DMS53 treated with DMSO at 0.1 percent for 48 hours (cell line): ENCODE measurements at regions not wholly inside any gene's neighbourhood (a gene's known extent, or its start where the extent isn't known, plus 50 kb on each side); places are given as distances from the start of the nearest gene placed in this dataset.
"Not testable (repeated sequence)": the region's sequence is repeated elsewhere in the genome, so short reads cannot be mapped to it uniquely, and the experiment has no call there.

Source experiments
- DNase-seq: peaks from one replicate; lab custom pipeline; 2025; ENCODE audit not compliant: unreplicated experiment; lab: John Stamatoyannopoulos, UW

DNA sequence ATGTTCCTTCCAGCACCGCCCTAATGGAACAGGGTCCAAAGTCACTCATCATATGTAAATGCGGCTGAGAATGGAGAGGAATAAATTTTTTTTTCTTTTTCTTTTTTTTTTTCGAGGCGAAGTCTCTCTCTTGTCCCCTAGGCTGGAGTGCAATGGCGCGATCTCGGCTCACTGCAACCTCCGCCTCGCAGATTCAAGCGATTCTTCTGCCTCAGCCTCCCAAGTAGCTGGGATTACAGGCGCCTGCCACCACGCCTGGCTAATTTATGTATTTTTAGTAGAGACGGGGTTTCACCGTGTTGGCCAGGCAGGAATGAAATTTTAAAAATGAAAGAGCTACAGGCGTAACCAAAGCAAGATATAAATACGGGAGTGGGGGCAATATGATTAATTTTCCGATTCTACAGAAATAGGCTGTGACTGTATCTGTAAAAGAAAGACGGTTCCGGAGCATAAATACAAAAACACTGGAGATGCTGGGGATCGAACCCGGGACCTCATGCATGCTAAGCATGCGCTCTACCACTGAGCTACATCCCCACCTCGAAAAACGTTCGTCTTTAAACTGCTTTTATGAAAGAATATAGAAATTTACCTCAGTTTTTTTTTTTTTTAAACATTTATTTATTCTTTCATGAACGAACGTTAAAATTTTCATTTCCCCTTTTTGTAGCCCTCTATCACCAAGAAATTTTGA, 132.2 kb downstream of the GPX5 start:
- no peak for DNase-seq

DNA sequence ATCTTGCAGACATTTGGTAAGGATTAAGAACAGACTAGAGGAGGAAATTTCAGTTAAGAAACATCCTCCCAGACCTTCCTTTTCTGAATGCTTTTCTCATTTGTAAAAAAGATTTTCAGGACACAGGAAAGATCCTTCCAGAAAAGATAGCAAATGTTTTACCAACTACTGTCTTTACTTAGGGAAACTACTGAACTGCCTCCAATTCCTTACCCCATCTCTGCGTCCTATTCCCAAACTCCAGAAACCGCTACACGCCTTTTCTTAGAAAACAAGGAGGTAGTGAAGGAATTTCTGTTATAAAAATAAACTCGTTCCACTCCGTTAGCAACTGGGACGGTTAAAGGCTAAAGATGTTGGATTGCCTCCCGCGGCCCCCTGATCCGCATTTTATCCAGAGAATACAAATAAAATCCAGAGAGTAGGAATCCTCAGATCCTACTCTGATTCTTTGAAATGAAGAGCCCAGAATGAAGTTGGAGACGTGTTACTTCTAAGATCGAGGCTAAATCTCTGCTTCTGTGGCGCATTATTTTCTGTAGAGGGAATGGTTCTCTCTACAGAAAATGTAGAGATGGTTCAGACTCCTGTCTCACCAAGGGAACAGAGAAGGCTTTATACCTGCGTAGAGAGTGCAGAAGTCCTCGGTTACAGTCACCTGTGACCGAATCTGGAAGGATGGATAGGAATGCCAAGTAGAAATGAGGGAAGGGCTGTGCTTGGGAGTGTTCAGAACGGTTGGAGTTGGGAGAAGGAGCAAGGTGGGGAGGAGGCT, 133.0 kb downstream of the GPX5 start:
- no peak for DNase-seq

DNA sequence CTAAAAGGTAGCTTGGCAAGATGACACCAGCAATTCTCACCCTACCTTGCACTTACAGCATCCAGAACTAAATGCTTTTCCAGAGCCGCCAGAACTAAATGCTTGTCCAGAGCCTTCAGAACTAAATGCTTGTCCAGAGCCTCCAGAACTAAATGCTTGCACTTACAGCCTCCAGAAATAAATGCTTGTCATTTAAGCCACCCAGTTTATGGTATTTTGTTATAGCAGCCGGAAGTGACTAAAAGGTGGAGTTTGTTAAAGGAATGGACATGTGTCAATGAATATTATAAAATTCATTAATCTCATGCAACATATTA, 133.5 kb downstream of the GPX5 start:
- DNase-seq: no peak

DNA sequence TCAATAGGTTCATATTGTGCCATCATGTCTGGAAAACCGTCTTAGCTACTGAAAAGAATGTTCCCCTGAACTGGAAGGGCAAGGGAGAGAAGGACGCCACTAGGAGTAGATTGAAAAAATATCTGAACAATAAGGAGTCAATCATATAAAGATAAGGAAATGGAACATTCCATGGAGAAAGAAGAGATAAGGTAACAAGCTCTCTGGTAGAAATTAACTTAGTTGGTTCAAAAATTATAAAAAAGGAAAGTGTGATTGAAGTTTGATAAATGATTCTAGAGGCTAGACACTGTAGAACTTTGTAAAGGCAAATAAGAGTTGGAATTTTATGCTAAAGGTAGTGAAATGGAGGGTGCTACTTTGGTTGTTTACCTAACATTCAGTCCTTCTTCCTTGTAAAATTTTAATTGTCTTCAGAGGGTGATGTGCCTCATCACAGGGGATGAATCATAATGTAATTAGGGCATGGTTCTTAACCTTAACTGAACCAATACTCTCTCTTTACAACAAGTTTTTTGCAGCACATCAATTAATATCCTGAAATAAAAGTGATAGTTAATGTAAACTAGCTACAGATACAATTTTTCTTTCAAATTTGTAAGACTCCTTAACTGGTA, 135.5 kb downstream of the GPX5 start:
- DNase-seq: no peak

DNA sequence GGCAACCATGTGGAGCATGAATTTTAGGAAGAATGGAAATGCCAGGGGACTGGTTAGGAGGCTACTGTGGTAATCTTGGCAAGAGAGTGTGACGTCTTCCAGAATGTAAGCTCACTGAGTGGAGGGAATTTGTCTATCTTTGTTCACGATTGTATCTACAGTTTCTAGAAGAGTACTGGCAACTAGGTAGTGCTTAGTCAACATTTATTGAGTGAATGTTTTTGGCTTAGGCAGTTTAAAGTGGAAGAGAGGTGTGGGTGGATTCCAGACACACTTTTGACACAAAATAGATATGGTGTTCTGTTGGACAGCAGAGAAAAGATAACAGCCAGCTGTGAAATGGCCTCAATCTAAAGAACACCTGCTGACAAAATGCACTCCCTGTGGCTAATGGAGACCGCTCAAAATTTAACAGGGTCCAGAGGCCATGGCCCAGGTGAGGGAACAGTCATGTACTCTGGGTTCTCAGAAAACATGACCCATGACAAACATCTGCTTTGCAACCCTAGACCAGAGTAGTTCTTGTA, 139.3 kb downstream of the GPX5 start:
- DNase-seq: no peak

DNA sequence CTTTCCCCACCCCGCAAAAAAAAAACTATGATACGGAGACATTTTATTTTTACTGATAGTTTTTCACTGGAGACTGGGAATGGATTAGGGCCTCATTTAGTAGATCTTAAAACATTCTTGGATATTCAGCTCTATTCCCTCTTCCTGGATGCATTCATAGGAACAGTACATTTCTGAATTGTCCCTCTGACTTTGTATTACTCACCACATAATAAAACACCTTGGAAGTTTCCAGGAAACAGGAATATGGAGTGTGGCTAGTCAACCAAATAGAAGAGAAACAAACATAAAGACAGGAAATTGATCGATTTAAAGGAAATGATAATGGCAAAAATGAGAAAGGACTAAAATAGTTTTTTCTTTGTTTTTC, 147.7 kb downstream of the GPX5 start:
- DNase-seq: no peak

DNA sequence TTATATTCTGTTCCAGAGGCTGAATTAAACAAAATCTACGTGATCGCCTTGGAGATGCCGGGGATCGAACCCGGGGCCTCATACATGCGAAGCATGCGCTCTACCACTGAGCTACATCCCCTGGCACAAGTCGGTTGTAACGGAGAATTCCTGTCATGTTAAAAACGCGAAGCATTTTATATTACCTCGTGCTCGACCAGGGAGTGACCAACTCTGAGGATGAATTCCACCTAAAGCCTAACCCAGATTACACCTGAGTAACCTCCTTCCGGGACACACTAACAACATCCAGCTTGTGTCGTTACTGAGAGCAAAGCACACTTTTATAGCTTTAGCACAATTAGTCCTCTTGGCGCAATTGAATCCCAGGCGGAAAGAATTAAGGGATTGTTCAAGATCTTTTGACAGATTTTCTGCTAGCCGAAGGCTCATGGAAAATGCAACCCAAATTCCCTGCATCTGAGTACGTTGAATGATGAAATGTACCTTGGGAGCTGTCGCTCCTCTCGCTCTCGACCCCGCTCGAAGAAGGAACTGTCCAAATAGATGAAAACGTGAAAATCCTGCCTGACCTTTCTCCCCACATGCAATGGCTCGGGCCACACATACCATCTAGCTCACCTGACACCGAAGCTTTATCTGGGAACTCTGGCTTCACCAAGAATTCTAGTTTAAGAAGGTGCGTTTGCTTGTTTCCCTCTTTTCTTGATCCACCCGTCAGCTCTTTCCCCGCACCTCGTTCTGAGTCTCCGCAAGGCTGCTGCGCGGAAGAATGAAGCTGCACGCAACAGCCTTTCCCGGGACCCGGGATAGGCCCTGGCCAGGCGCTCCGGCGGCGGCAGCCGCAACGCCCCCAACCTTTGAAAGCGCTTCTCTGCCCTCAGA, 148.3 kb downstream of the GPX5 start:
- DNase-seq: no peak

DNA sequence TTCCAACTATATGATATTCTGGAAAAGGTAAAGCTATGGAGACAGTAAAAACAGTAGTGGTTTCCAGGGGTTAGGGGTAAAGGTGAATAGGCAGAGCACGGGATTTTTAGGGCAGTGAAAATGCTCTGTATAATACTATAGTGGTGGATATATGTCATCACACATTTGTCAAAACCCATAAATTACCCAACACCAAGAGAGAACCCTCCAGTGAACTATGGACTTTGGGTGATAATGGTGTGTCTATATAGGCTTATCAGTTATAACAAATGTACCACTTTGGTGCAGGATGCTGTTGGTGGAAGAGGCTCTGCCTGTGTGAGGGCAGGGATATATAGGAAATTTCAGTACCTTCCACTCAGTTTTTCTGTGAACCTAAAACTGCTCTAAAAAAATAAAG, 149.9 kb downstream of the GPX5 start:
- DNase-seq: no peak

DNA sequence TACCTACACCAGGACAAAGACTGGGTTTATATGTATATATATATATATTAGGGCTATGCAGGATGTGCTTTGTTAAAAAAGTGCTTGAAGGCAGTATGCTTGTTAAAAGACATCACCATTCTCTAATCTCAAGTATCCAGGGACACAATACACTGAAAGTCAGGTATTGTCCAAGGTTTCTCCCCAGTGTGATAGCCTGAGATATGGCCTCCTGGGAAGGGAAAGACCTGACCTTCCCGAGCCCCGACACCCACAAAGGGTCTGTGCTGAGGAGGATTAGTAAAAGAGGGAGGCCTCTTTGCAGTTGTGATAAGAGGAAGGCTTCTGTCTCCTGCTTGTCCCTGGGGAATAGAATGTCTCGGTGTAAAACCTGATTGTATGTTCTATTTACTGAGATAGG, 156.9 kb downstream of the GPX5 start:
- DNase-seq: no peak

DNA sequence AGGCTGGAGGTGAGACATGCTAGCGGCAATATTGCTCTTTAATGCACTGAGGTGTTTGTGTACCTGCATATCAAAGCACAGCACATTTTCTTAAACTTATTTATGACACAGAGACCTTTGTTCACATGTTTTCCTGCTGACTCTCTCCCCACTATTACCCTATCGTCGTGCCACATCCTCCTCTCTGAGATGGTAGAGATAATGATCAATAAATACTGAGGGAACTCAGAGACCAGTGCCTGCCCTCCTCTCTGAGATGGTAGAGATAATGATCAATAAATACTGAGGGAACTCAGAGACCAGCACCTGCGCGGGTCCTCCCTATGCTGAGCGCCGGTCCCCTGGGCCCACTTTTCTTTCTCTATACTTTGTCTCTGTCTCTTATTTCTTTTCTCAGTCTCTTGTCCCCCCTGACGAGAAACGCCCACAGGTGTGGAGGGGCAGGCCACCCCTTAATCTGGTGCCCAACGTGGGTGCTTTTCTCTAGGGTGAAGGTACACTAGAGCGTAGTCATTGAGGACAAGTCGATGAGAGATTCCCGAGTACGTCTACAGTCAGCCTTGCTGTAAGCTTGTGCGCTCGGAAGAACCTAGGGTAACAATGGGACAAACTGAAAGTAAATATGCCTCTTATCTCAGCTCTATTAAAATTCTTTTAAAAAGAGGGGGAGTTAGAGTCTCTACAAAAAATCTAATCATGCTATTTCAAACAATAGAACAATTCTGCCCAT, 157.4 kb downstream of the GPX5 start:
- not testable (repeated sequence) for DNase-seq

DNA sequence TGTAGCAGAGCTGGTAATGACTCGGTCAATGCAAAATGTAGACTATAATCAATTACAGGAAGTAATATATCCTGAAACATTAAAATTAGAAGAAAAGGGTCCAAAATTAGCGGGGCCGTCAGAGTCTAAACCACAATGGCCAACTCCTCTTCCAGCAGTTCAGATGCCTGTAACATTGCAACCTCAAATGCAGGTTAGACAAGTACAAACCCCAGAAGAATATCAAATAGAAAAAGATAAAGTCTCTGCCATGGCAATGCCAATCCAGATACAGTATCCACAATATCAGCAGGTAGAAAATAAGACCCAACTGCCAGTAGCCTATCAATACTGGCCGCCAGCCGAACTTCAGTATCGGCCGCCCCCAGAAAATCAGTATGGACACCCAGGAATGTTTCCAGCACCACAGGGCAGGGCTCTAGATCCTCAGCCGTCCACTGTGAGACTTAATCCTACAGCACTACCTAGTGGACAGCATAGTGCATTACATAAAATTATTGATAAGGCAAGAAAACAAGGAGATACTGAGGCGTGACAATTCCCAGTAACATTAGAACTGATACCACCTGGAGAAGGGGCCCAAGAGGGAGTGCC, 158.4 kb downstream of the GPX5 start:
- DNase-seq: peak; percentile 7

DNA sequence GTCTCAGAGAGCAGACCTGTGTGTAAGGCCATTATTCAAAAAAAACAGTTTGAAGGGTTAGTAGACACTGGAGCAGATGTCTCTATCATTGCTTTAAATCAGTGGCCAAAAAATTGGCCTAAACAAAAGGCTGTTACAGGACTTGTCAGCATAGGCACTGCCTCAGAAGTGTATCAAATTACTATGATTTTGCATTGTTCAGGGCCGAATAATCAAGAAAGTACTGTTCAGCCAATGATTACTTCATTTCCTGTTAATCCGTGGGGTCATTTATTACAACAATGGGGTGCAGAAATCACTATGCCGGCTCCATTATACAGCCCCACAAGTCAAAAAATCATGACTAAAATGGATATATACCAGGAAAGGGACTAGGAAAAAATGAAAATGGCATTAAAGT, 160.3 kb downstream of the GPX5 start:
- not testable (repeated sequence) for DNase-seq

DNA sequence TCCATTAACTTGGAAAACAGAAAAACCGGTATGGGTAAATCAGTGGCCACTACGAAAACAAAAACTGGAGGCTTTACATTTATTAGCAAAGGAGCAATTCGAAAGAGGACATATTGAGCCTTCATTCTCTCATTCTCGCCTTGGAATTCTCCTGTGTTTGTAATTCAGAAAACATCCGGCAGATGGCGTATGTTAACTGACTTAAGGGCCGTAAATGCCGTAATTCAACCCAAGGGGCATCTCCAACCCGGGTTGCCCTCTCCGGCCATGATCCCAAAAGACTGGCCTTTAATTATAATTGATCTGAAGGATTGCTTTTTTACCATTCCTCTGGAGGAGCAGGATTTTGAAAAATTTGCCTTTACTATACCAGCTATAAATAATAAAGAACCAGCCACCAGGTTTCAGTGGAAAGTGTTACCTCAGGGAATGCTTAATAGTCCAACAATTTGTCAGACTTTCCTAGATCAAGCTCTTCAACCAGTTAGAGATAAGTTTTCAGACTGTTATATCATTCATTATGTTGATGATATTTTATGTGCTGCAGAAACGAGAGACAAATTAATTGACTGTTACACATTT, 160.9 kb downstream of the GPX5 start:
- peak; percentile 9 for DNase-seq

DNA sequence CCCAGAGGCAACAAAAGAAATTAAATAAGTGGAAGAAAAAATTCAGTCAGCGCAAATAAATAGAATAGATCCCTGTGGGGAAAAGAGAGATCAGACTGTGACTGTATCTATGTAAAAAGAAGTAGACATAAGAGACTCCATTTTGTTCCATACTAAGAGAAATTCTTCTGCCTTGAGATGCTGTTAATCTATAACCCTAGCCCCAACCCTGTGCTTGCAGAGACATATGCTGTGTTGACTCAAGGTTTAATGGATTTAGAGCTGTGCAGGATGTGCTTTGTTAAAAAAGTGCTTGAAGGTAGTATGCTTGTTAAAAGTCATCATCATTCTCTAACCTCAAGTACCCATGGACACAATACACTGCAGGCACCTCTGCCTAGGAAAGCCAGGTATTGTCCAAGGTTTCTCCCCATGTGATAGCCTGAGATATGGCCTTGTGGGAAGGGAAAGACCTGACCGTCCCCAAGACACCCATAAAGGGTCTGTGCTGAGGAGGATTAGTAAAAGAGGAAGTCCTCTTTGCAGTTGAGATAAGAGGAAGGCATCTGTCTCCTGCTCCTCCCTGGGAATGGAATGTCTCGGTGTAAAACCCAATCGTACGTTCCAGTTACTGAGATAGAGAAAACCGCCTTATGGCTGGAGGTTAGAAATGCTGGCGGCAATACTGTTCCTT, 161.8 kb downstream of the GPX5 start:
- DNase-seq: not testable (repeated sequence)

DNA sequence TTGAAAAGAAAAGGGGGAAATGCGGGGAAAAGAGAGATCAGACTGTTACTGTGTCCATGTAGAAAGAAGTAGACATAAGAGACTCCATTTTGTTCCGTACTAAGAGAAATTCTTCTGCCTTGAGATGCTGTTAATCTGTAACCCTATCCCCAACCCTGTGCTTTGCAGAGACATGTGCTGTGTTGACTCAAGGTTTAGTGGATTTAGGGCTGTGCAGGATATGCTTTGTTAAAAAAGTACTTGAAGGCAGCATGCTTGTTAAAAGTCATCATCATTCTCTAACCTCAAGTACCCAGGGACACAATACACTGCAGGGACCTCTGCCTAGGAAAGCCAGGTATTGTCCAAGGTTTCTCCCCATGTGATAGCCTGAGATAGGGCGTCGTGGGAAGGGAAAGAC, 166.3 kb downstream of the GPX5 start:
- DNase-seq: not testable (repeated sequence)

DNA sequence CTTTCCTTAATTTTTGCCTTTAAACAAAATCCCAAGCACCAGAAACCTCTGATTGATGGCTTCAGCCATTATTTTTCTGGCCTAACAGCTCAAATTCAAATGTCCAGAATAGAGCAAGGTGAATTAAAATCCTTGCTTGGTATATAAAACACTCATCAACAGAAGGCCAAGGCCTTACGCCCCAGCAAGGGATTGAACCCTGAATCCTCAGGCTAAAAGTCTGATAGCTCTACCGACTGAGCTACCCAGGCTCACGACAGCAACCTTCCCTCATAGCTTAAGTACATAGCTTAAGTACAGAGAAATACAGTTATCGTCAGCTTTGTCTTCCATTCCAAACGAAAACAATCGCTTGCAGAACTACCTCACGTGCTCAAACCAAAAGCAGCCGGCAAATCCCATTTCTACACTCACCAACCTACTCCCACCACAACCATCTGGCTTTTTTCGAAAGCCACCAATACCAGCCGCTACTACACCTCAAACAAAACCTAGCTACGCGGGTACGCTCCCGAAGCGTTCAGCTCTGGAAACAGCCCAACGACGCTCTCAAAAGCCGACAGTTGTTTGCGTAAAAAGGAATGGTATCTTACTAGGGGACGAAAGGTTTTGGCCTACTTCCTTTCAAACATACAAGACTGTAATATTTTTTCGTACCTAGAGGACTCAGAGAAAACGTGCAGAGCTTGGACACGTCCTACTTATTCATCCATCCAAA, 167.5 kb downstream of the GPX5 start:
- no peak for DNase-seq

DNA sequence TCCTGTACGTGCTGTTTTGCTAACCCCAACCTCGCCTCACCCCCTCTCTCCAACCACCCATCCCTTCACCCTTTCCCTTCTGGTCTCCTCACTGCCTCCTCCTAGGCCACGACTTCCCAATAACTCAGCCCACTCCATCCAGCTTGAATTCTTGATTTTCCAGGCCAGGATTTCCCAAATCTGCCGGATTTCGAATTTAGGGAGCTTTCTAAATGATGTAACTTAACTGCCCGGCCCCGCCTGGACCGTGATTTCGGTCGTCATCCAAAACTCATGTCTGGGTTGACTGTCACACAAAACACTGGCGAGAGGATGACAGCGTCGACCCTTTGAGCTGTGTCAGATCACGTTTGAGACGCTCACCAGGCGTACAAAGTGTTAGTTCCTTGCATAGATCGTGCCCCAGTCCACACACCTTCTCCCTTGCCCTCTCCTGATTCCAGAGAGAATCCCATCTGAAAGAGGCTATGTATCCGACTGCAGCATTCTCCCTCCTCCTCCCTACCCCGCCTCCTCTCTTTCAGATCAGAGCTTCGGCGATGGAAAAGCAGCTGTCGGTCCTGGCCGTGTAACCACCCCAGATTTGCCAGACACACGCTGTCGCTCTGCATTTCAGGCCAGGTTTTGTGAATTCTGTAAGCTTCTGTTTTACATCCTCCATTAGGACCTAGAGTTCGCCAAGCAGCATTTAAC, 168.2 kb downstream of the GPX5 start:
- DNase-seq: no peak

DNA sequence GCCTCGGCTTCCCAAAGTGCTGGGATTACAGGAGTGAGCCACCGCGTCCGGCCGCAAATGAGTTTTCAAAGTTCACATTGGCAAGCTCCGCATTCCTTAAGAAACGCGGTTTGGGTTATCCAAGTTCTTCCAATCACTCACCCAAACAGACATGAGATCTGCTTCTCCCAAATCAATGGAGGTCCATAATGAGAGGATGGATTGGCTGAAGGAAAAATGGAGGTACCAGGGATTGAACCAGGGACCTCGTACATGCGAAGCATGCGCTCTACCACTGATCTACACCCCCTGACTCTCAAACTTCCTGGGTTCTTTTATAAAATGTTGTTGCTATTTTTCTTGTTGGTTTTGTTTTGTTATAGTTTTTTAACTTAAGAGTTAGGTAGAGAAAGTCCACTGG, 170.0 kb downstream of the GPX5 start:
- DNase-seq: no peak
